Activated naive CD8-positive, alpha-beta T cell (primary cell): ENCODE measurements at regions not wholly inside any gene's neighbourhood (a gene's known extent, or its start where the extent isn't known, plus 50 kb on each side); places are given as distances from the start of the nearest gene placed in this dataset.
A peak's percentile ranks its signal among the peaks of the same experiment; 100 is the strongest.

Experiments
- H3K27ac Mint-ChIP-seq: one replicate; pipeline ENCODE4 v1.8.0; 2021; ENCODE audit warnings: mixed read lengths
- H3K27me3 Mint-ChIP-seq: one replicate; pipeline ENCODE4 v1.8.0; 2021; ENCODE audit warnings: mixed read lengths
- H3K36me3 Mint-ChIP-seq: one replicate; pipeline ENCODE4 v1.8.0; 2021; ENCODE audit warnings: mixed read lengths
- H3K4me1 Mint-ChIP-seq: one replicate; pipeline ENCODE4 v1.8.0; 2021; ENCODE audit warnings: low read depth, mixed read lengths
- H3K4me3 Mint-ChIP-seq: one replicate; pipeline ENCODE4 v1.8.0; 2021; ENCODE audit warnings: mild to moderate bottlenecking, mixed read lengths
- H3K9me3 Mint-ChIP-seq: one replicate; pipeline ENCODE4 v1.8.0; 2021; ENCODE audit warnings: low read depth, mixed read lengths

DNA sequence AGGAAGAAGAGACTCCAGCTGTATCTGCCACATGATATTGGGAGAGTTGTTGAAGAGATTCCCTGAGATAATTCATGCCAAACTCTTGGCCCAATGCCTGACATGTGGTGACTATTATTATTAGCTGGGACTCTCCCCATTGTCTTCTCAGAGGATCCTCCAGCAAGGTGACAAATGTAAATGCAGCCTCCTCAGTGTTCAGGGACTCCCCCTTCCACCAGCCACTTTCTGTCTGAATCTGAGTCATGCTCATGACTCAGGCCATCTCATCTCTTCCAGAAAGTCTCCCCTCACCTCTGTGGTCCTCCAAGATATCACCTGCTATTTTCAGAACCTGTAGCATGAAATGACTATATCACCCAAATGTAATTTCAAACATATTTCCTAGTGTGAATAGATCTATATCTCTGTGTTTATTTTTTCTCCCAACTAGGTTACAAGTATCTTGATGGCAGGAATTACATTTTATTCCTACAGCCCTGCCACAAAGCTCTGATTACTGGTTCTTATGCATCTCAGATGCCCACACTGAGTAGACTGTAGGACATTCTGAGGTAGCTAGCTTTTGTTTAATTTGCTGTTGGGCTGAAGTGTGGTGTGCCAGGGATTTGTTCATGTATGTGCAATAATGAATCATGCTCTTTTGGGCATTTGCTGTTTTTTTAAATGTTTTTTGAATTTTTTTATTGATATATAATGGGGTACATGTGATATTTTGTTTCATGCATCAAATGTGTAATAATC, 126.6 kb upstream of the IL12B start:
- no peaks in the 10 kb centered on the region for H3K9me3 Mint-ChIP-seq
- peaks cover 51% of the 10 kb centered on the region for H3K4me1 Mint-ChIP-seq
- peaks cover 2% of the 10 kb centered on the region for H3K27me3 Mint-ChIP-seq
- peaks cover 5% of the 10 kb centered on the region for H3K36me3 Mint-ChIP-seq
- H3K27ac Mint-ChIP-seq, result peak overlapping the region; percentile 93
- H3K4me3 Mint-ChIP-seq, result peak overlapping the region; percentile 54

DNA sequence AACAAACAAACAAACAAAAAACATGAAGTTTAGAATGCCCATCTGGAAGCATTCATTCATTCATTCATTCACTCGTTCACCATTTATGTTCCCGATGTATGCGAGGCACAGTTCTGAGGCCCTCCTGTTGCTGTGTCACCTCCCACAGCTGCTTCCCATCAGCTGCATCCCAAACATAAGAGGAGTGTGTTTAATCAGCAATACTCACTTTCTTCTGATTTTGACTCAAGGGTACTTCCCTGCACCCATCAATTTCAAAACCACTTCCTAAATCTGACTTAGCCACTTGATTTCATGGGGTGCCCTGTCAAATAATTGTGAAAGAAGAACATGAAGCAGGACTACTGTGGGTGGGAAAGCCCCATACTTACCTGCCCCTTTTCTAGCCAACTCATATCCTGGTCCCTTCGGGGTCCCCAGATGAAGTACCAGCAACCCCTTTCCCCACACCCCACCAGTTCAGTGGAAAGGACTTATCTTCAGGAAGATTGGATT, 128.0 kb upstream of the IL12B start:
- no peaks in the 10 kb centered on the region for H3K27me3 Mint-ChIP-seq
- H3K27ac Mint-ChIP-seq, result peak overlapping the region; percentile 88
- H3K9me3 Mint-ChIP-seq, result no peaks in the 10 kb centered on the region
- peak overlapping the region; percentile 69 for H3K4me3 Mint-ChIP-seq
- H3K4me1 Mint-ChIP-seq, result peaks cover 51% of the 10 kb centered on the region
- H3K36me3 Mint-ChIP-seq, result peaks cover 5% of the 10 kb centered on the region

DNA sequence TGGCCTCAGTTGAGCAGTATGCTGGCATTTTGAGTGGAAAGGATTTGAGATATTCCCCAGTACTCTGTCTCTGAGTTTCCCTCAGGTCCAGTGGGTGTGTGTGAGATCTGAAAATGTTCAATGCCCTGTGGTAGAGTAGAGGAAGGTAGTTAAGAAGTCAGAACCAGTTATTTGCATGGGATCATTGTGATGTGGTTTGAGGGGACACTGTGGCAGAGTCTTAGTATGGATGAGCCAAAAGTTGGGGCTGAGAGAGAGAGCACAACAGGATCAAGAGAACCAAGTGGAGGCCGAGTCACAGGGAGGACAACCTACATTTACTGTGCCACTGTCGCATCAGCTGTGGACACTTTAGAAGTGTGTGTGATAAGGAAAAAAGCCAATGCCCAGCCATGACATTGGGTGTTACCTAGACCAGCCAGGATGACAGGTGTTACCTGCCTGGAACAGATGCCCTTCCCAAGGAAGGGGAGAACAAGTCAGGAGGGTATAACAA, 128.9 kb upstream of the IL12B start:
- peak overlapping the region; percentile 58 for H3K27ac Mint-ChIP-seq
- peaks cover 5% of the 10 kb centered on the region for H3K36me3 Mint-ChIP-seq
- H3K27me3 Mint-ChIP-seq, result no peaks in the 10 kb centered on the region

DNA sequence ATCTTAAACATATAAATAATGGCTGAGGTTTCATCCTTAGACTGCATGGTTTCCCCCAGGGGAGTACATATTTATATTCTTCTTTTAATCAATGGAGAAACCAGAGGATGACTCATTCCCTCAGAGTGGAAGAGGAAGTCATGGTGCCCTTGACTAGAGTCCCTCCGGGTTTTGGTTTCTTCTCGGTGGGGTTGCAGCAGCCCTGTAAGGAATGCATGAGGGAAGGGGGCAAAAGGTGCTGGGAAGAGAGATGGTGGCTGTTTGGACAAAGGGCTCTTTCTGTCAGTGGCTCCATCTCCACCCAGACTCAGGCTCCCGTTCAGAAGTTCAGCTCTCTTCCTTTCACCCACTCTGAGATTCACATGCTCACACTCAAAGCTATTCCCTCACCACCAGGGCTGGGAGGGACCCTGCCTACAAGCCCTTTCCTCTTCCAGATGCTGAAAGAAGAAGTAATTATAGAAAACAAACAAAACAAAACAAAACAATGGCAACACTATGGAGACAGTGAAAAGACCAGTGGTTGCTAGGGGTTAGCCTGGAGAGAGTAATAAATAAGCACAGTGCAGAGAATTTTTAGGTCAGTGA, 129.8 kb upstream of the IL12B start:
- H3K9me3 Mint-ChIP-seq, result no peaks in the 10 kb centered on the region
- no peaks in the 10 kb centered on the region for H3K27me3 Mint-ChIP-seq
- H3K4me3 Mint-ChIP-seq, result peak overlapping the region; percentile 27
- H3K4me1 Mint-ChIP-seq, result peaks cover 49% of the 10 kb centered on the region
- peak overlapping the region; percentile 24 for H3K27ac Mint-ChIP-seq
- H3K36me3 Mint-ChIP-seq, result peaks cover 5% of the 10 kb centered on the region

More for the DNA sequence above, 128.9 kb upstream of the IL12B start:
- Mint-ChIP-seq H3K4me1 (peaks cover 49% of the 10 kb centered on the region), H3K4me3 (peak overlapping the region; percentile 11), H3K9me3 (no peaks in the 10 kb centered on the region)

DNA sequence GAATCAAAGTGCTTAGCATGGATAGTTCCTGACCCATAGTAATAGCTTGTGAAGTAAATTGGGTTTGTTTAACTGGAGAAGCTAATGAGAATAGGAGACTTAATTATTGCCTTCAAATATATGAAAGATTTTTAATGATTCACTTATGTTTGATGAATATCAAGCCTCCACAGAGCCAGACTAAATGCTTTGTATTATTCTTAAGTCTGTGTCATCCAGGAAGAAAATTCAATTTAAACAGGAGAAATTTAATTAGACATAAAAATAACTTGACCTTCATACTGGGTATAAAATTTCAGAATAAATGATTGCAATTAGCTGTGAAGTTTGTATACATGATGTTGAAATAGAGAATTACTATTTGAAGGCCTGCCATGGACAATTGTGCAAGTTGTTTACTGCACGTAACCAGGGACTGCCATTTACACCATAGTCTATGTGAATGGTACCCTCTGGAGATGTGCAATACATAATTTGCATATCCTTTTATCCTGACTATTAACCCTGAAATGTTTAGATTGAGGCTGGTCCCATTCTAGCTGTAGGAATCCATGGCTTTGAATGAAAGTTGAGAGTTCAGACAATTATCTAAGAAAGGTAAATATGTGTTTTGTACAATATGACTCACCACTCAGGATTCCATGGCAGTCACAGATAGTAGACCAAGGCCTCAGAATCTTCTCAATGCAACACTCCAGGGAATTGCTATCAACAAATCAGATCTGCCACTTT, 133.5 kb upstream of the IL12B start:
- H3K27ac Mint-ChIP-seq, result no peak overlapping the region
- H3K27me3 Mint-ChIP-seq, result no peaks in the 10 kb centered on the region
- peaks cover 22% of the 10 kb centered on the region for H3K4me1 Mint-ChIP-seq
- peaks cover 5% of the 10 kb centered on the region for H3K36me3 Mint-ChIP-seq
- H3K4me3 Mint-ChIP-seq, result no peak overlapping the region
- H3K9me3 Mint-ChIP-seq, result no peaks in the 10 kb centered on the region

DNA sequence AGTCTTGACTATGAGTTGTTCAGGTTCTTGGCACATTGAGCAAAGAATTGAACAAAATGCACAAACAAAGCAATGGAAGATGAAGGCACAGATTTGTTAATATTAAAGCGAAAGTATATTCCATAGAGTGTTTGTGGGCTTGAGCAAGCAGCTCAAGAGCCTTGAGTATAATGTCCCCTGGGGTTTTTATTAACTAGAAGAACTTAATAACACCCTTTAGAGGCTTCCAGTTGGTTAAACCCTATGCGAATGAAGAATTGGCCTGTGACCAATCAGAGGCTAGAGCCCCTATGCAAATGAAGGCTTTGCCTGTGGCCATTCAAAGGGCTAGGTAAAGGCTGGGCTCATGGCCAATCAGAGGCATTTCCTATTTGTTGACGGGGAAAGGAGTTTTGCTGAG, 135.3 kb upstream of the IL12B start:
- Mint-ChIP-seq H3K27me3 (no peaks in the 10 kb centered on the region), H3K36me3 (no peaks in the 10 kb centered on the region), H3K4me1 (peaks cover 19% of the 10 kb centered on the region), H3K9me3 (no peaks in the 10 kb centered on the region), H3K4me3 (no peak overlapping the region), H3K27ac (no peak overlapping the region)

DNA sequence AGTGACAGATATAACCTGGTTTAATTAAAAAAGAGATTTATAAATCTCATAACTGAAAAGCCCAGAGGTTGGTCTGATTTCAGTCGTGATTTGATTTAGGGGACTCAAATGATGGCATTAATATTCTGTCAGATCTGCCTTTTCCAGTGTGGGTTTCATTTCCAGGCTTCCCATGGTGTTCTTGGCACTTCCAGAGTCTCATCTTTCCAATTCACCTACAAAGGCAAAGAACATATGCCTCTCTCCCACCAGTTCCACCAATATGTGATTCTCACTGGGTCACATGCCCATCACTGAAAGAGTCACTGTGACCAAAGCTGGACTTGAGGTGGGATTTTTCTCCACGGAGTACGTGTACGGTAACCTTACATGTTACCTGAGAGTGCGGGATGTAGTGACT, 137.4 kb upstream of the IL12B start:
- H3K27me3 Mint-ChIP-seq, result peaks cover 3% of the 10 kb centered on the region
- H3K27ac Mint-ChIP-seq, result no peak overlapping the region
- no peaks in the 10 kb centered on the region for H3K36me3 Mint-ChIP-seq

DNA sequence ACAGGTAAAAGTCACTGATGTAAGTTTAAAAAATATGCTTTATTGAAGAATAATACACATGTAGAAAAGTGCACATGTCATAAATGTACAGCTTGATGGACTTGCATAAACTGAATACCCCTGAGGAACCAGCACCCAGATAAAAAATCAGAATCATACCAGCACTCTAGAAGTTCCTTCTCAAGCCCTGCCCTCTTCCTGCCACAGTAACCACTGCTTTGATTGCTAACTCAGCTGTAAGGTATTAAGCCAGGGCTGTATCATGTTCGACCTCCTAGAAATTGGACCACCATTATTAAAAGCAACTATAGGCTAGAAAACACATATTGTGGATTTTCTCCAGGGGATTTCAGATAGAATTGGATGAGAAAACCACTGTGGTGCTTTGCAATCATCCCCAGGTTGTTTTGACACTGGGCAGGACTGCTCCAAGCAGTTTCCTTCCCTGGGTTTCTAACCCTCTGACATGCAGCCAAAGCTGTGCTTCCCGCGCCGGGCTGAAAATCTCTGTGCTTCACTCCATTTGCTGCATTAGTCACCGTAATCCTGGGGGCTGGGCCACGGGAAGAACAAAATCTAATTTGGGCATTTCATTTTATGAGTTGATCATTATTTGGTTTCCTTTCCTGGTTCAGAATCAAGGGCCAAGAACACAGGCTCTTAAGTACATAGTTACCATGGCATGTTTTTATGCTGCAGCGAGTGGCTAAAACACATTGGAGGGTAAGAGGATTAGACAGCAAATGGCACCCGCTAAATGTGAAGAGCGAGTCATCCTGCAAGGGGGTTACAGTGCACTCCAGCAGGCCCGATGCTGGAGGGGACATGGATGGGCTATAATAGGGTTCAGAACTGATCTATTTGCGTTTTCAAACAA, 139.4 kb upstream of the IL12B start:
- H3K27me3 Mint-ChIP-seq, result peaks cover 3% of the 10 kb centered on the region
- peaks cover 19% of the 10 kb centered on the region for H3K4me1 Mint-ChIP-seq
- no peak overlapping the region for H3K27ac Mint-ChIP-seq
- peaks cover 4% of the 10 kb centered on the region for H3K36me3 Mint-ChIP-seq
- peak overlapping the region; percentile 14 for H3K4me3 Mint-ChIP-seq
- H3K9me3 Mint-ChIP-seq, result peaks cover 18% of the 10 kb centered on the region

More for the DNA sequence above, 137.4 kb upstream of the IL12B start:
- no peak overlapping the region for H3K4me3 Mint-ChIP-seq
- no peaks in the 10 kb centered on the region for H3K9me3 Mint-ChIP-seq
- H3K4me1 Mint-ChIP-seq, result peaks cover 19% of the 10 kb centered on the region

DNA sequence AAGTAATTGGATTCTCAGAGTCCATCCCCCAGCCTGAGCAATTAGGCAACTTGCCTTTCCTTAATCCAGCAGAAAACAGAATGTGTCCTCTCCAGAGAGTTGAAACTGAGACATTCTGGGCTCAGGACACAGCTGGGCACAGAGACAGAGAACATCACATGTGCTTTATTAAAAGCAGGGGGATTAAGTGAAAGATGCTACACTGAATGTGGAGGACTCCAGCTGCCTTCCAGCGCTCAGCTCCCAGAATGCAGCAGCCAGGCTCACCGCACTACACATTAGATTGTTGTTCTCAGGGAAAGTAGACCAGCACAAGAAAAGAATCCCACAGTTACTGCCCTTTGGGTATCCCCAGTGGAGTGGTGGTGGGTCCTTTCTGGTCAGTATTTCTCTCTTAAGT, 141.6 kb upstream of the IL12B start:
- no peak overlapping the region for H3K4me3 Mint-ChIP-seq
- peaks cover 6% of the 10 kb centered on the region for H3K36me3 Mint-ChIP-seq
- H3K4me1 Mint-ChIP-seq, result peaks cover 19% of the 10 kb centered on the region
- H3K27ac Mint-ChIP-seq, result no peak overlapping the region
- peaks cover 35% of the 10 kb centered on the region for H3K9me3 Mint-ChIP-seq
- H3K27me3 Mint-ChIP-seq, result peaks cover 3% of the 10 kb centered on the region

DNA sequence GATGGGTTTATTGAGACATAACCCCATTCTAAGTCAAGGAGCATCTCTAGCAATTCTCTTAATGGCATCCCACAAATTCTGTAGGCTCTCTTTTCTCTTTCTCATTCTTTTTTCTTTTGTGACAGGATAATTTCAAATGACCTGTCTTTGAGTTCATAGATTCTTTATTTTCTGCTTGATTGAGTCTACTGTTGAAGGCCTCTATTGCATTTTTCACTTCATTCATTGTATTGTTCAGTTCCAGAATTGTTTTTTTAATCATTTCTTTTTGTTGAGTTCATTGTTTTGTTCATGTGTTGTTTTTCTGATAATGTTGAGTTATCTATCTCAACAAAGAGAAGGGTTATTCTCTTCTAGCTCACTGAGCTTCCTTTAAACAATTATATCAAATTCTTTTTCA, 144.7 kb upstream of the IL12B start:
- peaks cover 3% of the 10 kb centered on the region for H3K27me3 Mint-ChIP-seq
- H3K9me3 Mint-ChIP-seq, result peaks cover 35% of the 10 kb centered on the region
- H3K36me3 Mint-ChIP-seq, result peaks cover 6% of the 10 kb centered on the region
- H3K4me3 Mint-ChIP-seq, result no peak overlapping the region
- H3K4me1 Mint-ChIP-seq, result peaks cover 14% of the 10 kb centered on the region
- H3K27ac Mint-ChIP-seq, result no peak overlapping the region

DNA sequence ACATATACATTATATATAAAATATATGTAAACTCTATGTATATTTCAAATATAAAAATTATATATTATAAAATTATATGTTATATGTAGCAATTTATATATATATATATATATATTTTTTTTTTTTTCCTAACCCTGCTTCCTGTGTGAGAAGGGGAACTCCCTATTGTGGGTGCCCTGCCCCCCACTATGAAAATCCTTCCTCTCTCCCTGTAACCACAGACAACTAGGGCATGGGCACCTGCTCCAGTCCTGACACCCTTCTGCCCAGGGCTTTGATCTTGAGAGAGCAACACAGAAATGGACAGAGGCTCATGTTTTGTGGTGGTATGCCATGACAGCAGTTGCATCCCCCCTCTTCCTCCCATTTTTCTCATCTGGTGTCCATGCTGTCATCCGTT, 148.7 kb upstream of the IL12B start:
- H3K9me3 Mint-ChIP-seq, result peaks cover 24% of the 10 kb centered on the region
- no peak overlapping the region for H3K4me3 Mint-ChIP-seq
- no peak overlapping the region for H3K27ac Mint-ChIP-seq
- H3K27me3 Mint-ChIP-seq, result no peaks in the 10 kb centered on the region
- peaks cover 18% of the 10 kb centered on the region for H3K4me1 Mint-ChIP-seq
- H3K36me3 Mint-ChIP-seq, result peaks cover 2% of the 10 kb centered on the region

DNA sequence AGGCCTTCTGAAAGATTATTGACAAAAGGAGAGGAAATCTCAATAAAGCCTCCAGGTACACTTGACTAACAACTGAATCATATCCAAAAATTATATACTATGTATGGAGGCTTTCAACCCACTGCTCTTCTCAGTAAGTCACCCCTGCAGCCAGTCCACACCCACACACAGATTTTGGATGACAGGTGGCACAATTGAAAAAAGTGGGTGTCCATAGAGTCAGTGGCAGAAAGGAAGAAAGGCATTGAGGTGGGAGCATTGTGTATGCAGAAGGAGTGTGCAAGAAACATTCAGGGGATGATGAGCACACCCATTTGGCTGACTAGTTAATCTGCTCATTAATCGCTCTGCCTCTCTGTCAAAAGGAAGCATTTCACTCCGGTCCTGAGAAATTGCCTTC, 150.6 kb upstream of the IL12B start:
- peaks cover 2% of the 10 kb centered on the region for H3K36me3 Mint-ChIP-seq
- H3K9me3 Mint-ChIP-seq, result peaks cover 6% of the 10 kb centered on the region
- peaks cover 18% of the 10 kb centered on the region for H3K4me1 Mint-ChIP-seq
- no peak overlapping the region for H3K27ac Mint-ChIP-seq
- no peak overlapping the region for H3K4me3 Mint-ChIP-seq
- peaks cover 2% of the 10 kb centered on the region for H3K27me3 Mint-ChIP-seq

DNA sequence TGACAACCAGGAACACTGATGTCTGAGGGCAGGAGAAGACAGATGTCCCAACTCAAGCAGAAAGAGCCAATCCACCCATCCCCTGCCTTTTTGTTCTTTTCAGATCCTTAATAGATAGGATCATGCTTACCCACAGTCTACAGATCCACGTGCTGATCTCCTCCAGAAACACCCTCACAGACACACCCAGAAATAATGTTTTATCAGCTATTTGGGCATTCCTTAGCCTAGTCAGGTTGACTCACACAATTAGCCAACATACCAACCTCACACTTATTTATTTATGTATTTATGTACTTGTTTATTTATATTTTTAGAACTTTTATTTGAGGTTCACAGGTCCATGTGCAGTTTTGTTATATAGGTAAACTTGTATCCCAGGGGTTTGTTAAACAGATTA, 151.5 kb upstream of the IL12B start:
- no peak overlapping the region for H3K27ac Mint-ChIP-seq
- peaks cover 2% of the 10 kb centered on the region for H3K27me3 Mint-ChIP-seq
- H3K36me3 Mint-ChIP-seq, result no peaks in the 10 kb centered on the region
- H3K4me1 Mint-ChIP-seq, result peaks cover 18% of the 10 kb centered on the region
- no peaks in the 10 kb centered on the region for H3K9me3 Mint-ChIP-seq
- H3K4me3 Mint-ChIP-seq, result no peak overlapping the region

DNA sequence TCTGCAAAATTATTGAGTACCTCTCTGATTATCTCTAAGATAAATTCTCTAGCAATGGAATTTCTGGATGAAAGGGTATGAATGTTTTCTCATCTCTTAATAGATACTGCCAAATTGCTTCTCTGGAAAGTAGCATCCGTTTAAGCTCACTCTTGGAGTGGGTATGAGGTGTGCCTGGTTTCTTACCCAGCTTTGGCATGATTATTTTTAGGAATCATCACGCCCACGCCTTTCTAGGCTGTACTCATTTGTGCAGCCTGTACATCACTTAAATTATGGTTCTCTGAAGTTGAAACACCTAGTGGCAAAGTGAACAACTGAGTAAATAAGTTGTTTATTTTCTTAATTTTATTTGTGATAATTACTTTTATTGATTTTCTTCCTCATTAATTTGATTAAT, 156.5 kb upstream of the IL12B start:
- Mint-ChIP-seq H3K27ac (no peak overlapping the region), H3K4me3 (no peak overlapping the region), H3K4me1 (no peaks in the 10 kb centered on the region), H3K36me3 (no peaks in the 10 kb centered on the region), H3K27me3 (peaks cover 2% of the 10 kb centered on the region), H3K9me3 (no peaks in the 10 kb centered on the region)
